WTC11 (cell line): ENCODE measurements at regions not wholly inside any gene's neighbourhood (a gene's known extent, or its start where the extent isn't known, plus 50 kb on each side); places are given as distances from the start of the nearest gene placed in this dataset.

ENCODE experiments used
- ATAC-seq: fragments of 200-7000 bp; cut with Tn5 transposase; 2 replicates; pipeline ENCODE4 v1.10.0; 2021; ENCODE audit warnings: mild to moderate bottlenecking, moderate library complexity
- CTCF ChIA-PET: fragments of 300-600 bp; sonication (Branson Sonifier 250); formaldehyde crosslinking; loops from one replicate; lab custom pipeline; 2021; ENCODE audit warnings: antibody characterized with exemption; lab: Charles Lee
- POLR2A ChIA-PET: fragments of 350-600 bp; sonication (Branson Sonifier 250); formaldehyde crosslinking; loops from one replicate; lab custom pipeline; 2021; ENCODE audit warnings: antibody characterized with exemption; lab: Charles Lee
- DNase-seq: peaks from one replicate; pipeline ENCODE4 v3.0.0; 2021; ENCODE audit warnings: low spot score
- H3K27ac Mint-ChIP-seq: 2 replicates; pipeline ENCODE4 v1.8.0; 2021; ENCODE audit warnings: mixed read lengths
- H3K27me3 Mint-ChIP-seq: 2 replicates; pipeline ENCODE4 v1.8.0; 2021; ENCODE audit warnings: low read depth, mild to moderate bottlenecking, moderate library complexity, mixed read lengths
- H3K36me3 Mint-ChIP-seq: 2 replicates; pipeline ENCODE4 v1.8.0; 2021; ENCODE audit warnings: mixed read lengths
- H3K4me1 Mint-ChIP-seq: 2 replicates; pipeline ENCODE4 v1.8.0; 2022; ENCODE audit warnings: mixed read lengths
- H3K4me3 Mint-ChIP-seq: 2 replicates; pipeline ENCODE4 v1.8.0; 2021; ENCODE audit warnings: mild to moderate bottlenecking, moderate library complexity, mixed read lengths
- H3K9me3 Mint-ChIP-seq: 2 replicates; pipeline ENCODE4 v1.8.0; 2021; ENCODE audit warnings: mixed read lengths
- ATF2 ChIP-seq: sonication (generic); formaldehyde crosslinking; IDR thresholded peaks from 2 replicates; pipeline ENCODE4 v1.8.1; 2022; ENCODE audit warnings: low read depth, missing genetic modification reagents, borderline replicate concordance
- E2F1 ChIP-seq: sonication (generic); formaldehyde crosslinking; IDR thresholded peaks from 2 replicates; pipeline ENCODE4 v1.8.0; 2022; ENCODE audit warnings: mild to moderate bottlenecking, missing genetic modification reagents
- ELF4 ChIP-seq: sonication (generic); formaldehyde crosslinking; IDR thresholded peaks from 2 replicates; pipeline ENCODE4 v1.8.1; 2022; ENCODE audit warnings: low read depth, mild to moderate bottlenecking, moderate library complexity, missing genetic modification reagents
- EMX1 ChIP-seq: fragments of 250-450 bp; sonication (Bioruptor Pico); IDR thresholded peaks from 2 replicates; pipeline ENCODE4 v1.8.0; 2021; ENCODE audit warnings: mild to moderate bottlenecking
- FOXJ3 ChIP-seq: sonication (generic); formaldehyde crosslinking; IDR thresholded peaks from 2 replicates; pipeline ENCODE4 v1.9.0; 2021; ENCODE audit warnings: missing genetic modification reagents, mild to moderate bottlenecking, borderline replicate concordance
- FOXK1 ChIP-seq: sonication (generic); formaldehyde crosslinking; IDR thresholded peaks from 2 replicates; pipeline ENCODE4 v1.8.0; 2022; ENCODE audit warnings: mild to moderate bottlenecking, moderate library complexity, missing genetic modification reagents
- GRHL2 ChIP-seq: fragments of 250-450 bp; sonication (Bioruptor Pico); IDR thresholded peaks from 2 replicates; pipeline ENCODE4 v1.8.0; 2022; ENCODE audit warnings: mild to moderate bottlenecking, moderate library complexity; ENCODE audit not compliant: insufficient replicate concordance, severe bottlenecking
- JUN ChIP-seq: sonication (generic); formaldehyde crosslinking; IDR thresholded peaks from 2 replicates; pipeline ENCODE4 v1.8.0; 2023; ENCODE audit warnings: mild to moderate bottlenecking, missing genetic modification reagents
- KAT7 ChIP-seq: sonication (generic); formaldehyde crosslinking; IDR thresholded peaks from 2 replicates; pipeline ENCODE4 v1.8.1; 2023; ENCODE audit warnings: missing genetic modification reagents, mild to moderate bottlenecking, borderline replicate concordance
- MAX ChIP-seq: sonication (generic); formaldehyde crosslinking; IDR thresholded peaks from 2 replicates; pipeline ENCODE4 v1.8.0; 2022; ENCODE audit warnings: mild to moderate bottlenecking, missing genetic modification reagents
- MXD4 ChIP-seq: fragments of 250-450 bp; sonication (Bioruptor Pico); IDR thresholded peaks from 2 replicates; pipeline ENCODE4 v1.8.0; 2021; ENCODE audit warnings: mild to moderate bottlenecking, moderate library complexity, borderline replicate concordance
- NR2C2 ChIP-seq: sonication (generic); formaldehyde crosslinking; IDR thresholded peaks from 2 replicates; pipeline ENCODE4 v1.8.0; 2022; ENCODE audit warnings: mild to moderate bottlenecking, missing genetic modification reagents
- NR3C1 ChIP-seq: sonication (generic); formaldehyde crosslinking; conservative IDR thresholded peaks from 2 replicates; pipeline ENCODE4 v1.8.1; 2023; ENCODE audit warnings: low read depth, mild to moderate bottlenecking, missing genetic modification reagents
- SMAD4 ChIP-seq: sonication (generic); formaldehyde crosslinking; IDR thresholded peaks from 2 replicates; pipeline ENCODE4 v1.8.0; 2022; ENCODE audit warnings: mild to moderate bottlenecking, missing genetic modification reagents
- SP1 ChIP-seq: sonication (generic); formaldehyde crosslinking; conservative IDR thresholded peaks from 2 replicates; pipeline ENCODE4 v1.8.1; 2022; ENCODE audit warnings: missing genetic modification reagents
- STAT6 ChIP-seq: sonication (generic); formaldehyde crosslinking; conservative IDR thresholded peaks from 2 replicates; pipeline ENCODE4 v1.8.1; 2023; ENCODE audit warnings: mild to moderate bottlenecking, low read depth, missing genetic modification reagents, moderate library complexity
- ZBTB43 ChIP-seq: sonication (generic); formaldehyde crosslinking; IDR thresholded peaks from 2 replicates; pipeline ENCODE4 v1.8.1; 2023; ENCODE audit warnings: mild to moderate bottlenecking, missing genetic modification reagents
- ZNF121 ChIP-seq: sonication (generic); formaldehyde crosslinking; IDR thresholded peaks from 2 replicates; pipeline ENCODE4 v1.8.0; 2023; ENCODE audit warnings: missing genetic modification reagents
- ZNF219 ChIP-seq: sonication (generic); formaldehyde crosslinking; IDR thresholded peaks from 2 replicates; pipeline ENCODE4 v1.8.0; 2023; ENCODE audit warnings: missing genetic modification reagents, mild to moderate bottlenecking, borderline replicate concordance
- ZNF232 ChIP-seq: sonication (generic); formaldehyde crosslinking; IDR thresholded peaks from 2 replicates; pipeline ENCODE4 v1.8.0; 2022; ENCODE audit warnings: mild to moderate bottlenecking, missing genetic modification reagents
- ZNF263 ChIP-seq: sonication (generic); formaldehyde crosslinking; IDR thresholded peaks from 2 replicates; pipeline ENCODE4 v1.8.1; 2022; ENCODE audit warnings: low read depth, mild to moderate bottlenecking, moderate library complexity, missing genetic modification reagents
- ZNF281 ChIP-seq: sonication (generic); formaldehyde crosslinking; IDR thresholded peaks from 2 replicates; pipeline ENCODE4 v1.8.0; 2023; ENCODE audit warnings: mild to moderate bottlenecking, missing genetic modification reagents
- ZNF416 ChIP-seq: fragments of 250-450 bp; sonication (Bioruptor Pico); IDR thresholded peaks from 2 replicates; pipeline ENCODE4 v1.9.0; 2021; ENCODE audit warnings: mild to moderate bottlenecking, inconsistent platforms
- ZNF671 ChIP-seq: fragments of 250-450 bp; sonication (Bioruptor Pico); IDR thresholded peaks from 2 replicates; pipeline ENCODE4 v1.8.0; 2021; ENCODE audit warnings: mild to moderate bottlenecking
- TF ChIP-seq, protein P1 (sequence below): sonication (generic); formaldehyde crosslinking; IDR thresholded peaks from 2 replicates; pipeline ENCODE4 v1.8.1; 2022; ENCODE audit warnings: mild to moderate bottlenecking, moderate library complexity, missing genetic modification reagents
- TF ChIP-seq, protein P2 (sequence below): sonication (generic); formaldehyde crosslinking; IDR thresholded peaks from 2 replicates; pipeline ENCODE4 v1.8.0; 2022; ENCODE audit warnings: mild to moderate bottlenecking, missing genetic modification reagents

GRCh38 chr1:209218113-209218512 lies 365.4 kb upstream of the CAMK1G start (continued):
- TF ChIP-seq ZNF121 (CRISPR knock-in tag) (no peak), NR3C1 (CRISPR knock-in tag) (no peak), ZNF671 (CRISPR knock-in tag) (no peak), STAT6 (CRISPR knock-in tag) (no peak), MAX (CRISPR knock-in tag) (no peak), ZNF263 (CRISPR knock-in tag) (no peak), JUN (CRISPR knock-in tag) (no peak), MXD4 (CRISPR knock-in tag) (no peak)

- no peaks in the 10 kb centered on the region for H3K27me3 Mint-ChIP-seq
- POLR2A ChIA-PET, result no interaction called here
- no peaks in the 10 kb centered on the region for H3K4me1 Mint-ChIP-seq
- no peaks in the 10 kb centered on the region for H3K36me3 Mint-ChIP-seq
- ATAC-seq, result no peak
- H3K27ac Mint-ChIP-seq, result no peak overlapping the region
- no peaks in the 10 kb centered on the region for H3K9me3 Mint-ChIP-seq
- H3K4me3 Mint-ChIP-seq, result no peak overlapping the region
- CTCF ChIA-PET, result no interaction called here
- DNase-seq, result no peak
- TF ChIP-seq ZNF416 (CRISPR knock-in tag), result no peak
- TF ChIP-seq NR2C2 (CRISPR knock-in tag), result no peak
- TF ChIP-seq KAT7 (CRISPR knock-in tag), result no peak
- TF ChIP-seq, protein P1, sequence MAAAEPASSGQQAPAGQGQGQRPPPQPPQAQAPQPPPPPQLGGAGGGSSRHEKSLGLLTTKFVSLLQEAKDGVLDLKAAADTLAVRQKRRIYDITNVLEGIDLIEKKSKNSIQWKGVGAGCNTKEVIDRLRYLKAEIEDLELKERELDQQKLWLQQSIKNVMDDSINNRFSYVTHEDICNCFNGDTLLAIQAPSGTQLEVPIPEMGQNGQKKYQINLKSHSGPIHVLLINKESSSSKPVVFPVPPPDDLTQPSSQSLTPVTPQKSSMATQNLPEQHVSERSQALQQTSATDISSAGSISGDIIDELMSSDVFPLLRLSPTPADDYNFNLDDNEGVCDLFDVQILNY (CRISPR knock-in tag), result no peak
- no peak for TF ChIP-seq ELF4 (CRISPR knock-in tag)
- TF ChIP-seq ZNF232 (CRISPR knock-in tag), result no peak
- no peak for TF ChIP-seq EMX1 (CRISPR knock-in tag)
- no peak for TF ChIP-seq ZNF281
- TF ChIP-seq, protein P2, sequence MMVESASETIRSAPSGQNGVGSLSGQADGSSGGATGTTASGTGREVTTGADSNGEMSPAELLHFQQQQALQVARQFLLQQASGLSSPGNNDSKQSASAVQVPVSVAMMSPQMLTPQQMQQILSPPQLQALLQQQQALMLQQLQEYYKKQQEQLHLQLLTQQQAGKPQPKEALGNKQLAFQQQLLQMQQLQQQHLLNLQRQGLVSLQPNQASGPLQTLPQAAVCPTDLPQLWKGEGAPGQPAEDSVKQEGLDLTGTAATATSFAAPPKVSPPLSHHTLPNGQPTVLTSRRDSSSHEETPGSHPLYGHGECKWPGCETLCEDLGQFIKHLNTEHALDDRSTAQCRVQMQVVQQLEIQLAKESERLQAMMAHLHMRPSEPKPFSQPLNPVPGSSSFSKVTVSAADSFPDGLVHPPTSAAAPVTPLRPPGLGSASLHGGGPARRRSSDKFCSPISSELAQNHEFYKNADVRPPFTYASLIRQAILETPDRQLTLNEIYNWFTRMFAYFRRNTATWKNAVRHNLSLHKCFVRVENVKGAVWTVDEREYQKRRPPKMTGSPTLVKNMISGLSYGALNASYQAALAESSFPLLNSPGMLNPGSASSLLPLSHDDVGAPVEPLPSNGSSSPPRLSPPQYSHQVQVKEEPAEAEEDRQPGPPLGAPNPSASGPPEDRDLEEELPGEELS (CRISPR knock-in tag), result no peak
- no peak for TF ChIP-seq ZBTB43
- TF ChIP-seq SP1, result no peak
- TF ChIP-seq ZNF219 (CRISPR knock-in tag), result no peak
- TF ChIP-seq ATF2 (CRISPR knock-in tag), result no peak
- no peak for TF ChIP-seq FOXJ3 (CRISPR knock-in tag)
- no peak for TF ChIP-seq FOXK1 (CRISPR knock-in tag)
- no peak for TF ChIP-seq SMAD4
- no peak for TF ChIP-seq E2F1 (CRISPR knock-in tag)
- no peak for TF ChIP-seq GRHL2 (CRISPR knock-in tag)
These were observed 364.5 kb upstream of the CAMK1G start for GRCh38 chr1:209218981-209219380.
